Vagina (tissue), 2 donors: ENCODE measurements at regions not wholly inside any gene's neighbourhood (a gene's known extent, or its start where the extent isn't known, plus 50 kb on each side); places are given as distances from the start of the nearest gene placed in this dataset.

Experiments used
- DNase-seq, 2 donors: peaks; one replicate each; pipeline ENCODE4 v3.0.0-alpha.2; 2017; ENCODE audit errors: extremely low spot score in 2 of 2
- H3K27ac ChIP-seq: fragments of 200-600 bp; sonication (generic); one replicate; pipeline ENCODE4 v1.5.1; 2019
- H3K27me3 ChIP-seq: fragments of 200-600 bp; sonication (generic); one replicate; pipeline ENCODE4 v1.5.1; 2019
- H3K36me3 ChIP-seq, 2 donors: fragments of 200-600 bp; sonication (generic); one replicate each; pipeline ENCODE4 v1.5.1; 2017 to 2019
- H3K4me1 ChIP-seq: fragments of 200-600 bp; sonication (generic); one replicate; pipeline ENCODE4 v1.5.1; 2019
- H3K4me3 ChIP-seq, 2 donors: fragments of 200-600 bp; sonication (generic); 1 replicate in 1 of 2; 2 replicates in 1 of 2; pipeline ENCODE4 v1.5.1; 2016 to 2019
- H3K9me3 ChIP-seq: fragments of 200-600 bp; sonication (generic); one replicate; pipeline ENCODE4 v1.5.1; 2019
- POLR2A ChIP-seq, 2 donors: fragments of 450-650 bp; IDR thresholded peaks; one replicate each; pipeline ENCODE4 v1.6.1; 2017; ENCODE audit warnings: antibody characterized with exemption in 2 of 2, mild to moderate bottlenecking in 2 of 2, moderate library complexity in 2 of 2
- POLR2AphosphoS5 ChIP-seq, 2 donors: sonication (generic); formaldehyde crosslinking; IDR thresholded peaks; one replicate each; pipeline ENCODE4 v1.9.0; 2017; ENCODE audit warnings: antibody characterized with exemption in 2 of 2, mild to moderate bottlenecking in 2 of 2, low read depth in 1 of 2; ENCODE audit not compliant: insufficient read depth in 1 of 2
- intact Hi-C: fragments of 100-400 bp; cut with DNase I; formaldehyde crosslinking; loops from one replicate; pipeline ENCODE4 v1.15.1; 2023
- TF ChIP-seq, protein P1 (sequence below), 3 experiments: fragments of 450-650 bp in 2 of 3; fragments of 200-600 bp in 1 of 3; sonication (generic) in 1 of 3; IDR thresholded peaks; one replicate each; pipeline ENCODE4 v1.5.1; 2017 to 2019; ENCODE audit warnings: antibody characterized with exemption in 3 of 3, mild to moderate bottlenecking in 2 of 3, moderate library complexity in 2 of 3

DNA sequence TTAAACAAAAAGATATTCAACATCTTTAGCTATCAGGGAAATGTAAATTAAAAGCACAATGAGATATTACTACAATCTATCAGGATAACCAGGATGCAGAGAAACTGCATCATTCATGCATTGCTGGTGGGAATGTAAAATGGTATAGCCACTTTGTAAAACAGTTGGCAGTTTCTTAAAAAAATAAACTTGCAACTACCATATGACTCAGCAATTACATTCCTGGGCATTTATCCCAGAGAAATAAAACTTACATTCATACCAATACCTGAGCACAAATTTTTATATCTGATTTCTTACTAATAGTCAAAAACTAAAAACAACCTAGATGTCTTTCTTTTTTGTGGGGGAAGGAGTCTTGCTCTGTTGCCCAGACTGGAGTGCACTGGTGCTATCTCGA is 190.3 kb upstream of the TAB2 start:
- Histone ChIP-seq H3K27ac (no peak overlapping the region), H3K36me3 (no peaks in the 10 kb centered on the region), H3K4me3 (no peak overlapping the region), H3K4me1 (no peaks in the 10 kb centered on the region), H3K9me3 (no peaks in the 10 kb centered on the region), H3K27me3 (no peaks in the 10 kb centered on the region)
- DNase-seq: no peak
- TF ChIP-seq, protein P1, sequence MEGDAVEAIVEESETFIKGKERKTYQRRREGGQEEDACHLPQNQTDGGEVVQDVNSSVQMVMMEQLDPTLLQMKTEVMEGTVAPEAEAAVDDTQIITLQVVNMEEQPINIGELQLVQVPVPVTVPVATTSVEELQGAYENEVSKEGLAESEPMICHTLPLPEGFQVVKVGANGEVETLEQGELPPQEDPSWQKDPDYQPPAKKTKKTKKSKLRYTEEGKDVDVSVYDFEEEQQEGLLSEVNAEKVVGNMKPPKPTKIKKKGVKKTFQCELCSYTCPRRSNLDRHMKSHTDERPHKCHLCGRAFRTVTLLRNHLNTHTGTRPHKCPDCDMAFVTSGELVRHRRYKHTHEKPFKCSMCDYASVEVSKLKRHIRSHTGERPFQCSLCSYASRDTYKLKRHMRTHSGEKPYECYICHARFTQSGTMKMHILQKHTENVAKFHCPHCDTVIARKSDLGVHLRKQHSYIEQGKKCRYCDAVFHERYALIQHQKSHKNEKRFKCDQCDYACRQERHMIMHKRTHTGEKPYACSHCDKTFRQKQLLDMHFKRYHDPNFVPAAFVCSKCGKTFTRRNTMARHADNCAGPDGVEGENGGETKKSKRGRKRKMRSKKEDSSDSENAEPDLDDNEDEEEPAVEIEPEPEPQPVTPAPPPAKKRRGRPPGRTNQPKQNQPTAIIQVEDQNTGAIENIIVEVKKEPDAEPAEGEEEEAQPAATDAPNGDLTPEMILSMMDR (IDR thresholded peaks at IDR 0.05): no peak
- TF ChIP-seq POLR2A (IDR thresholded peaks at IDR 0.05) (no peak), POLR2AphosphoS5 (IDR thresholded peaks at IDR 0.05; ENCODE audit: insufficient read depth in 1 of 2, low read depth in 1 of 2) (no peak)
- intact Hi-C loops: no loop called here

DNA sequence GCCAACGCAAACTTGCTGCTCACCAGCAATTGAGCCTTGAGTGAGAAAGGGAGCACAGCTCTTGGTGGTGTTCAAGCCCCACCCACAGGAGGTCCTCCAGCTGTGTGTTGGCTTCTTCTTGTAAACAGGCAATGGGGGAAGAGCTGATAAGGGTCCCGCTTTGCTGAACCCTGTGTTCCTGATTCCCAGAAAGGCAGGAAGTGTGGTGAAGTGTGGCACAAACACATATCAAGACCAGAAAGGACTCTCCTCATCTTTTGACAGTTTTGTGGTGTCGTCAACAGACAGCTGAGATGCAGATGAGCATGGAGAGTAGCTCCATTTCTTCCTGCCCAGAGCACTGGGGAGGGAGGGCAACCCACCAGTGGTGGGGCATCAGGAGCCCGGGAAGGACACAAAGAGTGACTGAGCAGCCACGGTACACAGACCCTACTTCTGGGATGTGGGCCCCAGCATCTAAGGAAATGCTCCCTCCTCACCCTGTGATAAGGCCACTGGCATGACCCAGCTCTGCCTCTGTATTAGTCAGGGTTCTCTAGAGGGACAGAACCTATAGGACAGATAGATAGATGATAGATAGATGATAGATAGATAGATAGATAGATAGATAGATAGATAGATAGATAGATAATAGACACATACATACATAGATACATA is 188.9 kb upstream of the TAB2 start:
- no peak for DNase-seq
- H3K36me3 ChIP-seq: no peaks in the 10 kb centered on the region
- H3K27ac ChIP-seq: no peak overlapping the region
- H3K9me3 ChIP-seq: no peaks in the 10 kb centered on the region
- TF ChIP-seq POLR2AphosphoS5 (IDR thresholded peaks at IDR 0.05; ENCODE audit: insufficient read depth in 1 of 2, low read depth in 1 of 2): no peak
- TF ChIP-seq, protein P1 (IDR thresholded peaks at IDR 0.05): no peak
- no peak for TF ChIP-seq POLR2A (IDR thresholded peaks at IDR 0.05)
- intact Hi-C loops: no loop called here
- H3K27me3 ChIP-seq: no peaks in the 10 kb centered on the region
- H3K4me3 ChIP-seq: no peak overlapping the region
- no peaks in the 10 kb centered on the region for H3K4me1 ChIP-seq

DNA sequence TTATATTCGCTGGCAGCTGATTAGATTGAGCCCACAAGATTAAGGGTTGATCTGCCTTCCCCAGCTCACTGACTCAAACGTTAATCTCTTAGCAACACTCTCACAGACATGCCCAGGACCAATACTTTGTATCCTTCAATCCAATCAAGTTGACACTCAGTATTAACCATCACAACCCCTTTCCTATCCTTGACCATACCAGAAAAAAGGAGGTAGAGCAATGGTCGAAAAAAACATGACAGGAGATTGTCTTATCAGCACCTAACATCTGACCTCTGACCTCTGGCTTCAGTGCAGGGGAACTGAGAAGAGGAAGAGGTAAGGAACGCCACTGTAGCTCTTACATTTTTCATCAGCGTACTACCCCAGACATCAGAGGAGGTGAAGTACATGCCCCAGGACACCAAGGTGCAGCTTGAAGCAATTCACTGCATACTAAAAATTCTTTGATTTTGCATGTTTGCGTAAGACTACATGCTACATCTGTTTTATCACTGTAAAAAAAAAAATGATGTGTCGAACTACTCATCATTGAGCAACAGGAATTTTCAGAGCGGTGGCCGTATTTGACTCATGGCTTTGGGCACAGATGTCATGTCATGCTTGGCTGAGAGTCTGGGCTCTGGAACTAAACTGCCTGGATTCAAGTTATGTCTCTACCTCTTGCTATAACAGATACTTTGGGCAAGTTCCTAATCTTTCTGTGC is 188.0 kb upstream of the TAB2 start:
- Histone ChIP-seq H3K36me3 (no peaks in the 10 kb centered on the region), H3K4me1 (peaks cover under 1% of the 10 kb centered on the region), H3K27ac (no peak overlapping the region), H3K9me3 (no peaks in the 10 kb centered on the region), H3K27me3 (no peaks in the 10 kb centered on the region), H3K4me3 (no peak overlapping the region)
- intact Hi-C loops: no loop called here
- no peak for DNase-seq
- TF ChIP-seq POLR2A (IDR thresholded peaks at IDR 0.05): no peak
- no peak for TF ChIP-seq POLR2AphosphoS5 (IDR thresholded peaks at IDR 0.05; ENCODE audit: insufficient read depth in 1 of 2, low read depth in 1 of 2)
- TF ChIP-seq, protein P1 (IDR thresholded peaks at IDR 0.05): no peak

DNA sequence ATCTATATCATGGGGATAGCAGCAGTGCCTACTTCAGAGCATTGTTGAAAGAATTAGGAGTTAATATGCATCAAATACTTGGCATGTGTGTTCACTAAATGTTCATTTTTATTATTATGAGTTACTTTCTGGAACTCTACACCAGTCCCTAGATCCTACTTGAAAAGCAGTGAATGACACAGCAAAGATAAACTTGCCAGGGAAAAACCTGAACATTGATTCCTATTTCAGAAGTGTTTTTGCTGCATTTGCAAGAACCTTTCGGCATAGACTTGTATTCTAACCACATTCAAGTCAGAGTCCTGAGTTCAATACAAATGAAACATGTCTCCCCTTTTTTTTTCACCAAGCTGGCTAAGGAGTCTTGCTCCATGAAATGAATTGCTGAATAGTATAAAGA is 187.4 kb upstream of the TAB2 start:
- H3K27ac ChIP-seq: no peak overlapping the region
- TF ChIP-seq POLR2AphosphoS5 (IDR thresholded peaks at IDR 0.05; ENCODE audit: insufficient read depth in 1 of 2, low read depth in 1 of 2): no peak
- TF ChIP-seq, protein P1 (IDR thresholded peaks at IDR 0.05): no peak
- H3K4me1 ChIP-seq: peaks cover 6% of the 10 kb centered on the region
- H3K36me3 ChIP-seq: no peaks in the 10 kb centered on the region
- DNase-seq: no peak
- no peaks in the 10 kb centered on the region for H3K27me3 ChIP-seq
- intact Hi-C loops: no loop called here
- no peak overlapping the region for H3K4me3 ChIP-seq
- no peaks in the 10 kb centered on the region for H3K9me3 ChIP-seq

DNA sequence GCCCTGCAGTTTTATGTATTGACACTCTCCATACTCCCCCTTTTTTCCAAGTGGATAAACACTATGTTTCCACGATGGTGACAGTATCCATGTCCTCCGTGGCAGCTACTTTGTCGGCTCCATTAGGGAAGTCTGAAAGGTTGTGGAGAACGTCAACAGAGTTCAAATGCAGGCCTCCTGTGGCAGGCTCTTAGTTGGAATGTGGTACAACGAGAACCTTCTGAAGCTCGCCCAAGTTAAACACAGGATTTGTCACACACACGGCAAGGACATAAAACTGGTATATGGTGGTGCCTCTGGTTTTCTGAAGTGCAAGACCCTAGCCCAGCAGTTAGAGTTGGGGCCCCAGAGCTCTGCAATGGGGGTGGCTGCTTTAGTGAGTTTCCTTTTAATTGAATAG is 187.0 kb upstream of the TAB2 start:
- intact Hi-C loops: no loop called here
- peaks cover 6% of the 10 kb centered on the region for H3K4me1 ChIP-seq
- H3K4me3 ChIP-seq: no peak overlapping the region
- no peak overlapping the region for H3K27ac ChIP-seq
- H3K36me3 ChIP-seq: no peaks in the 10 kb centered on the region
- H3K27me3 ChIP-seq: no peaks in the 10 kb centered on the region
- TF ChIP-seq, protein P1 (IDR thresholded peaks at IDR 0.05): no peak
- TF ChIP-seq POLR2AphosphoS5 (IDR thresholded peaks at IDR 0.05; ENCODE audit: insufficient read depth in 1 of 2, low read depth in 1 of 2) (no peak), POLR2A (IDR thresholded peaks at IDR 0.05) (no peak)
- no peak for DNase-seq
- no peaks in the 10 kb centered on the region for H3K9me3 ChIP-seq
